Osteocyte (in vitro differentiated cells): ENCODE measurements at regions not wholly inside any gene's neighbourhood (a gene's known extent, or its start where the extent isn't known, plus 50 kb on each side); places are given as distances from the start of the nearest gene placed in this dataset.

Experiments
- DNase-seq: peaks from one replicate; pipeline ENCODE4 v3.0.0; 2021; ENCODE audit warnings: mixed read lengths; ENCODE audit not compliant: unreplicated experiment; ENCODE audit errors: extremely low spot score
- H3K27ac Mint-ChIP-seq: one replicate; pipeline ENCODE4 v1.8.0; 2021; ENCODE audit warnings: mild to moderate bottlenecking, mixed read lengths; ENCODE audit not compliant: unreplicated experiment
- H3K27me3 Mint-ChIP-seq: one replicate; pipeline ENCODE4 v1.8.0; 2021; ENCODE audit warnings: mixed read lengths; ENCODE audit not compliant: unreplicated experiment
- H3K36me3 Mint-ChIP-seq: one replicate; pipeline ENCODE4 v1.8.0; 2021; ENCODE audit warnings: mixed read lengths; ENCODE audit not compliant: unreplicated experiment
- H3K4me1 Mint-ChIP-seq: one replicate; pipeline ENCODE4 v1.8.0; 2021; ENCODE audit warnings: mixed read lengths; ENCODE audit not compliant: unreplicated experiment
- H3K4me3 Mint-ChIP-seq: one replicate; pipeline ENCODE4 v1.8.0; 2021; ENCODE audit warnings: mild to moderate bottlenecking, moderate library complexity, mixed read lengths; ENCODE audit not compliant: unreplicated experiment
- H3K9me3 Mint-ChIP-seq: one replicate; pipeline ENCODE4 v1.8.0; 2021; ENCODE audit warnings: mixed read lengths; ENCODE audit not compliant: unreplicated experiment
- CTCF ChIP-seq: fragments of 200-600 bp; sonication (generic); IDR thresholded peaks from 2 replicates; pipeline ENCODE4 v1.5.0; 2021; ENCODE audit warnings: antibody characterized with exemption, mild to moderate bottlenecking, moderate library complexity

DNA sequence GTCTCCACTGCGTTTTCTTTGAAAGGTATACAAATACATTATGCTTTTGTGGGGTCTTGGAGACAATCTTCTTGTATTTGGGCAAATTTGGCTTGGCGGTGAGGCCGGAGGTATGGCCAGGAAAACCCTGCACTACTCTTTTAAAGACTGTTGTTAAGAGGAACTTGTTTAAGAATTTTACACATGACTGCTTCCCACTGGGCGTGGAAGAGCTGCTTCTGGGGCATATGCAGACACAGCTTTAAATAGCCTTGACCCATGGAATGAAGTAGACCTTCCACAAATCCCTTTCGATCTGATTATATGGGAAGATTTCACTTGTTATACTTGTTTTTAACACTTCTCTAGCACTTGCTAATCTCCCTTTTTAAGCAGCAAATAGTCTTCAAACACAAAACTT, 453.6 kb downstream of the MN1 start:
- no peak for DNase-seq
- peaks cover 8% of the 10 kb centered on the region for H3K4me1 Mint-ChIP-seq
- no peak overlapping the region for H3K27ac Mint-ChIP-seq
- no peak for TF ChIP-seq CTCF
- H3K36me3 Mint-ChIP-seq, result peaks cover 5% of the 10 kb centered on the region
- no peaks in the 10 kb centered on the region for H3K27me3 Mint-ChIP-seq
- H3K9me3 Mint-ChIP-seq, result peaks cover 25% of the 10 kb centered on the region
- H3K4me3 Mint-ChIP-seq, result no peak overlapping the region

DNA sequence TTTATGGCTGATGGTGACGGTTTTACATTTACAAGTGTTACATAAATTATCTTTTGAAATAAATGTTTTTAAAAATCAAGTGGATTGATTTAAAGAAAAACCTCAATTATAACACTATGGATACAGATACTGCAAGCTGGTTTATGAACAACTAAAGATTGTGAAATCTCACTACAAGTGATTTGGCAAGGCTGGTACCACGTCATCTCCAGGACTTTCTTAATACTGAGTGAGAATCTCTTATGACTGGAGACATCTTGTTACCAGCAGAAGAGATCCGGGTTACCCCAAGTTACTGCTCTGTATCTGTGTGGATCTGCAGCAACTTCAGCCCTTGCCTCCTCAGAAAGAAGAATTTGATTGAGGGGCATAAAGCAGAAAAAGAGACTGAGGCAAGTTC, 452.9 kb downstream of the MN1 start:
- Mint-ChIP-seq H3K9me3 (peaks cover 21% of the 10 kb centered on the region), H3K36me3 (peaks cover 3% of the 10 kb centered on the region), H3K4me3 (no peak overlapping the region), H3K4me1 (peaks cover 8% of the 10 kb centered on the region), H3K27me3 (no peaks in the 10 kb centered on the region), H3K27ac (no peak overlapping the region)
- no peak for DNase-seq
- TF ChIP-seq CTCF, result no peak

- Mint-ChIP-seq H3K36me3 (peaks cover 3% of the 10 kb centered on the region), H3K4me3 (no peak overlapping the region), H3K27ac (no peak overlapping the region), H3K4me1 (peaks cover 8% of the 10 kb centered on the region), H3K9me3 (peaks cover 15% of the 10 kb centered on the region), H3K27me3 (no peaks in the 10 kb centered on the region)
- DNase-seq, result no peak
- no peak for TF ChIP-seq CTCF
These were observed 452.1 kb downstream of the MN1 start for GRCh38 chr22:27349456-27349855.

GRCh38 chr22:27350306-27350705, 451.2 kb downstream of the MN1 start:
- DNase-seq, result no peak
- no peaks in the 10 kb centered on the region for H3K36me3 Mint-ChIP-seq
- H3K27me3 Mint-ChIP-seq, result no peaks in the 10 kb centered on the region
- peaks cover 15% of the 10 kb centered on the region for H3K9me3 Mint-ChIP-seq
- H3K27ac Mint-ChIP-seq, result no peak overlapping the region
- no peak for TF ChIP-seq CTCF
- H3K4me1 Mint-ChIP-seq, result peaks cover 8% of the 10 kb centered on the region
- no peak overlapping the region for H3K4me3 Mint-ChIP-seq

- Mint-ChIP-seq H3K9me3 (peaks cover 28% of the 10 kb centered on the region), H3K27ac (no peak overlapping the region), H3K36me3 (peaks cover 2% of the 10 kb centered on the region), H3K4me3 (no peak overlapping the region), H3K4me1 (peaks cover 8% of the 10 kb centered on the region), H3K27me3 (no peaks in the 10 kb centered on the region)
- TF ChIP-seq CTCF, result no peak
- no peak for DNase-seq
These were observed 449.1 kb downstream of the MN1 start for GRCh38 chr22:27352426-27352825.
